Astrocyte of the cerebellum (primary cell): ENCODE measurements at regions not wholly inside any gene's neighbourhood (a gene's known extent, or its start where the extent isn't known, plus 50 kb on each side); places are given as distances from the start of the nearest gene placed in this dataset.

Source experiments
- DNase-seq: peaks from one replicate; pipeline ENCODE4 v3.0.0-alpha.2; 2011; ENCODE audit warnings: low read depth
- H3K4me3 ChIP-seq: 2 replicates; pipeline ENCODE4 v1.5.1; 2011; ENCODE audit warnings: mild to moderate bottlenecking, low read depth, low read length, moderate library complexity
- in situ Hi-C: cut with HindIII; loops from 2 replicates; pipeline ENCODE4 v1.10.0; 2017; ENCODE audit warnings: low sequenced_read_pairs
- TF ChIP-seq, protein P1 (sequence below): IDR thresholded peaks from 2 replicates; pipeline ENCODE4 v1.5.1; 2012; ENCODE audit warnings: low read length, low read depth, moderate library complexity, mild to moderate bottlenecking; ENCODE audit errors: missing control alignments

- H3K4me3 ChIP-seq, result no peak overlapping the region
- TF ChIP-seq, protein P1, sequence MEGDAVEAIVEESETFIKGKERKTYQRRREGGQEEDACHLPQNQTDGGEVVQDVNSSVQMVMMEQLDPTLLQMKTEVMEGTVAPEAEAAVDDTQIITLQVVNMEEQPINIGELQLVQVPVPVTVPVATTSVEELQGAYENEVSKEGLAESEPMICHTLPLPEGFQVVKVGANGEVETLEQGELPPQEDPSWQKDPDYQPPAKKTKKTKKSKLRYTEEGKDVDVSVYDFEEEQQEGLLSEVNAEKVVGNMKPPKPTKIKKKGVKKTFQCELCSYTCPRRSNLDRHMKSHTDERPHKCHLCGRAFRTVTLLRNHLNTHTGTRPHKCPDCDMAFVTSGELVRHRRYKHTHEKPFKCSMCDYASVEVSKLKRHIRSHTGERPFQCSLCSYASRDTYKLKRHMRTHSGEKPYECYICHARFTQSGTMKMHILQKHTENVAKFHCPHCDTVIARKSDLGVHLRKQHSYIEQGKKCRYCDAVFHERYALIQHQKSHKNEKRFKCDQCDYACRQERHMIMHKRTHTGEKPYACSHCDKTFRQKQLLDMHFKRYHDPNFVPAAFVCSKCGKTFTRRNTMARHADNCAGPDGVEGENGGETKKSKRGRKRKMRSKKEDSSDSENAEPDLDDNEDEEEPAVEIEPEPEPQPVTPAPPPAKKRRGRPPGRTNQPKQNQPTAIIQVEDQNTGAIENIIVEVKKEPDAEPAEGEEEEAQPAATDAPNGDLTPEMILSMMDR, result no peak
- no peak for DNase-seq
- in situ Hi-C loops, result no loop called here
These were observed 706.1 kb upstream of the CDH18 start for GRCh38 chr5:20694121-20694520.

DNA sequence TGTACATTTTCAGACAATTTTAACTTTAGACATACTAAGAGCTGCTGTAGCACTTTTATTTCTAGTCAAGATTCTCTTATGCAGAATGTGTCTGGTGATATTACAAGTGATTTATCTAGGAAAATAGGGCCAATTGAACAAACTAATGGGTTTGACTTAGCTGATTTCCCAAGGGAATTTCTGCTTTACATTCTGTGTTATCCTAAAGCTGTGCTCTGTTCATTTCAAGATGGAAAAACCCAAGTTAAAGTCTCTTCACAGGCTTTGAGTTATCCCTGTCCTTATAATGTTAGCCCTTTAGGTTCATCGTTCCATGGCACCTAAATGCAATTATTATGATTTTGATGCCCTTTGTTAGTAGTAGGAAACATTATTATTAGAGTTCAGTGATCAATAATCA lies 704.9 kb upstream of the CDH18 start:
- TF ChIP-seq, protein P1, result no peak
- in situ Hi-C loops, result no loop called here
- H3K4me3 ChIP-seq, result no peak overlapping the region
- no peak for DNase-seq

- in situ Hi-C loops, result no loop called here
- TF ChIP-seq, protein P1, result no peak
- no peak for DNase-seq
- H3K4me3 ChIP-seq, result no peak overlapping the region
These were observed 695.4 kb upstream of the CDH18 start for GRCh38 chr5:20683241-20683940.

- TF ChIP-seq, protein P1, result no peak
- no peak overlapping the region for H3K4me3 ChIP-seq
- no peak for DNase-seq
- in situ Hi-C loops, result no loop called here
These were observed 692.8 kb upstream of the CDH18 start for GRCh38 chr5:20680718-20681302.

- peak; percentile 22 for DNase-seq
- TF ChIP-seq, protein P1, result no peak
- in situ Hi-C loops, result no loop called here
- no peak overlapping the region for H3K4me3 ChIP-seq
These were observed 690.9 kb upstream of the CDH18 start for GRCh38 chr5:20678814-20679298.

DNA sequence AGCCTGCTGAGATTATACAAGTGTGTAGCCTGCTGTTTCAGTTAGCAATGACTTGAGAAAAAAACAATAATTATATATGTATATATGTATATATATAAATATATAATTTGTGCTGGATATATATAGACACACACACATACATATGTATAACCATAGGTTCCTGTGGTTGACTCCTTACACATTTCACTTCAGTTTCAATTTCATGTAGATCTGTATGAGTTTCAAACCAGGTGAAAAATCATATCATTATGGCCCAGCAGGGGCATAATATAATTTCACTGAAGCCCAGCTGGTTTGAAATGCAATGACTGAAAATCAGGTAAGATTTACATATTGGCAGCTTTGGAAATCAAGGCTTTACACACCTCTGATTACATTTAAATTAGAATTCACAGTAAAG lies 690.4 kb upstream of the CDH18 start:
- H3K4me3 ChIP-seq, result no peak overlapping the region
- no peak for DNase-seq
- in situ Hi-C loops, result no loop called here
- TF ChIP-seq, protein P1, result no peak
